ENCODE measurements at regions not wholly inside any gene's neighbourhood (a gene's known extent, or its start where the extent isn't known, plus 50 kb on each side); places are given as distances from the start of the nearest gene placed in this dataset.

GRCh38 chr1:68331117-68331865 lies 99.0 kb upstream of the WLS start:
- DNase-seq (ENCODE audit: low read depth) = peak; percentile 43

GRCh38 chr1:68330391-68330790 lies 98.1 kb upstream of the WLS start:
- no peak for DNase-seq (ENCODE audit: low read depth)

- DNase-seq (ENCODE audit: low read depth) = no peak
Observed at GRCh38 chr1:68329096-68329835, 96.9 kb upstream of the WLS start.

GRCh38 chr1:68328490-68328889 lies 96.2 kb upstream of the WLS start:
- no peak for DNase-seq (ENCODE audit: low read depth)

DNA sequence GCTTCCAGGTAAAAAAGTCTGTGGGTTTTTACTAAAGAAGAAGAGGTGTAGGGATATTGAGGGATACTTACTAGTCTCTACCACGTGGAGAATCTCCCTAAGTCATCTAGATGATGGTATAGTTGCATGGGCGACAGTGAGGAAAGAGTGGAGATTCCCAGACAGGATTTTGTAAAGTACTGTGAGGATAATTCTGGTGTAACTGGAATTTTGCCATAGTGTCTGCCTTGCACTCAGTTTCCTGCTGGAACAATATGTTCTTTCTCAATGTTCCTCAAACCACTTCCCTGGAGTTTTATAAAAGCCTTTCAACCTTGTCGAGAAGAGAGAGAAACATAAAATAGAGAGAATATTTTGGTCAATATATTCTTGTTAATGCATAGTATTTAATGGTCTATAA lies 95.1 kb upstream of the WLS start:
- DNase-seq (ENCODE audit: low read depth) = no peak

- no peak for DNase-seq (ENCODE audit: low read depth)
Observed at GRCh38 chr1:68326481-68326880, 94.2 kb upstream of the WLS start.

DNA sequence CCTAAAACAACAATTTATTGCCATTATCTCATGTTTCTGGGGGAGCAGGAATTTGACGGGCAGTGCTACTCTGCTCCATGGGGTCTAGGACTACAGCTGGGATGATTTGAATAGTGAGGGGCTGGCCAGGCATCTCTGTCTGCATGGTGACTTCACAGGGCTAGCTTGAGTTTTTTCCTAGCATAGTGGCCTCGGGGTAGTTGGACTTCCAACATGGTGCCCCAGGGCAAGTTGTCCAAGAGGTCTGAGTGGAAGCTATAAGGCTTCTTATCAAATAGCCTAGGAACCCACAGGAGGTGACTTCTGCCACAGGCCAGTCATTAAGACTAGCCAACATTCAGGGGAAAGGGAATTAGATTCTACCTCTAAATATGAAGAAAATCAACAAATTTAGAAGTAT lies 92.0 kb upstream of the WLS start:
- no peak for DNase-seq (ENCODE audit: low read depth)

DNA sequence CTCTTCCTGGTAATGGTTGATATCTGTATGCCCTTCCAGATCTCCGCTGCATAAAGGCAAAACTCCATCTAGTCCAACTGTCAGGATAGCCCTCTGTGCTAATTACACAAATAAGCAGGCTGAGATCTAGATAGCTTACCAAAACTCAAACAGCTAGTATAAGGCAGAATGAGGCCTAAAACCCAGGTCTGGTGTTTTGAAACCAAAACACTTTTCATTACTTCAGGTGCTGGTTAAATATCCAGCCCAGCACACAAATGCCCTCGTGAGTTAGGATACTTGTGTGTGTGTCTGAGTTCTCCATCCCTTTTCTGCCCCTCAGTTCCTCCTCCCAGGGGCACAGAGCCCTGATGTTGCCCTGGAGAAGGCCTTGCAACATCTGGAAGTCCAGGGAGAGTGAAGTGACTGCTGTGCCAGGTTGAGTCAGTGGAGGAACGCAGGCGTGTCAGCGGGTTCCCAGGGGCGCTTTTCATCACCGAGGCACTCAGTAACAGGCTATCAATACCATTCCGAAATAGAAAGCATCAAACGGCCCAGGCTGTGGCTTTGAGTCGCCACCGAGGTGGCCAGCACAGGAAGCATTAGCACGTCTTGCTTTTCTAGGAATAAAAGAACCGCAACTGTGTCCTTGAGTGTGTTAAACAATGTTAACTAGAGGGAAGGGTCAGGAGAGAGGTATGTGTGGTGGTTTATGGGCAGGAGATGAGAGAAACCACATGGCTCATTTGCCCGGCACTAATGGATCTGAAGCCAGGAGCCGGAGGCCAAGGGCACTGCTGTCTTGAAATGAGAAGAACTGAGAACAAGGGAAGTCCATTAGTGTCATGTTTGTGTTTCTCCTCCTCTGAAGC lies 90.7 kb upstream of the WLS start:
- DNase-seq (ENCODE audit: low read depth) = no peak

- no peak for DNase-seq (ENCODE audit: low read depth)
Observed at GRCh38 chr1:68322096-68322495, 89.8 kb upstream of the WLS start.

GRCh38 chr1:68321084-68321685 lies 88.9 kb upstream of the WLS start:
- peak; percentile 51 for DNase-seq (ENCODE audit: low read depth)

GRCh38 chr1:68320349-68320748 lies 88.0 kb upstream of the WLS start:
- DNase-seq (ENCODE audit: low read depth) = no peak

- no peak for DNase-seq (ENCODE audit: low read depth)
Observed at GRCh38 chr1:68319907-68320306, 87.6 kb upstream of the WLS start.

- no peak for DNase-seq (ENCODE audit: low read depth)
Observed at GRCh38 chr1:68317543-68317942, 85.2 kb upstream of the WLS start.

- no peak for DNase-seq (ENCODE audit: low read depth)
Observed at GRCh38 chr1:68314151-68314780, 81.9 kb upstream of the WLS start.

DNA sequence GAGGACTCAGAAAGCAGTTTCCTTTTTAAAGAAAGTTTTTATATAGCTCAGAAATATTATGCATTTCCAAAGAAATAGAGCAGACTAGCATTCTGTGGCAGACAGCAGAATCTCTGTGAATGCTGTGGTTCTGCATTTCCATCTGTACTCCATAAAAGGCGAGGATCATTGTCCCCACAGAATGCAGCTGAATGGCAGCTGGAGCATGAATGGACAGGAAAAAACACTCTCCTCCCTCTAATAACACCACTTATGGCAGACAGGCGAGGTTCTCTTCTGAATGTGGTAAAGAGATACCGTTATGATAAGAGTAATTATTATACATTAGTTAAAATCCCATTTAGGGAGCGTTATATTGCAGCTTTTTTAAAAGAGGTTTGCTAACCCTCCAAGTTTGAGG lies 81.4 kb upstream of the WLS start:
- DNase-seq (ENCODE audit: low read depth) = no peak

GRCh38 chr1:68308034-68308433 lies 75.7 kb upstream of the WLS start:
- DNase-seq (ENCODE audit: low read depth) = no peak

DNA sequence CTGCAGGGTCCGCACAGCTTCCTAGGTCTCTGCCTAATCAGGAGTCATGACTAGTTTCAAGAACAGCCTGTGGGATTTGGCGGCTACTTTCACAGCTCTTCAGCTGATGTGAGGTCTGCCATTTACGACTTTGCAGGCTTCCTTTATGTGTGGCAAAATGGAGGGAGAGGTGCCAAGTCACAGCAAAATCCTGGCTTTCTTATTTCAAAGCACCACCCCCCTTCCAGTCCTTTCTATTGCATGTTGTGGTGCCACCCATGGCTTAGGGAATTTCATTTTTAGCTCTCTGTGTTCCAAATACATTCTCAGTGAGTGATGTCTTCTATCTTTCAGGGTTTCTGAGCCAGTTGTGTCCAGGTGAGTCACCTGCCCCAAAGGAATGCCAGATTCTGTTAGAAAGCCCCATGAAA lies 75.1 kb upstream of the WLS start:
- no peak for DNase-seq (ENCODE audit: low read depth)

DNA sequence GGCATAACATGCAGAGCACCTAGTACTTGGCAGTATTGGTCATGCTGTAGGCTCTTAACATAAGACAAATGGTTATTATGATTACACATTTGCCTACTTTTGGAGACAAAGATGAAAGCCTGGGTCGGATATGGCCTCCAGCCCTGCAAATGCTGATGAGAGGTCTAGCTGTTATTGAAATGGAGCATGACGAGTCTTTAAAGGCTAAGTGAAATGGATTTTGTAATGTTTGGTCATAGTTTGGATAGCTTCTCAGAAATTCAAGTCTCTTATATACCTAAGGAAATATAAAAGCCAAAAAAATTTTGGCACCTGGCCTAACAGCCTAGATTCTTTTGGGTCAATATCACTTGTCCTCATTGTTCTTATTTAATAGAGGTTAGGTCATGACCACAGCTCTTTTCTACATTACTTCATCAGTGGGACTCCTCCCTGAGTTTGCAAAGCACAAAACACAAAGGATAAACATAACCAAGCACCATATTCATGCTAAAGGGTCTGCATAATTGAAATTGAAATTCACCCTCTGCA lies 69.2 kb upstream of the WLS start:
- DNase-seq (ENCODE audit: low read depth) = no peak

GRCh38 chr1:68294367-68295066 lies 62.2 kb upstream of the WLS start:
- DNase-seq (ENCODE audit: low read depth) = no peak

DNA sequence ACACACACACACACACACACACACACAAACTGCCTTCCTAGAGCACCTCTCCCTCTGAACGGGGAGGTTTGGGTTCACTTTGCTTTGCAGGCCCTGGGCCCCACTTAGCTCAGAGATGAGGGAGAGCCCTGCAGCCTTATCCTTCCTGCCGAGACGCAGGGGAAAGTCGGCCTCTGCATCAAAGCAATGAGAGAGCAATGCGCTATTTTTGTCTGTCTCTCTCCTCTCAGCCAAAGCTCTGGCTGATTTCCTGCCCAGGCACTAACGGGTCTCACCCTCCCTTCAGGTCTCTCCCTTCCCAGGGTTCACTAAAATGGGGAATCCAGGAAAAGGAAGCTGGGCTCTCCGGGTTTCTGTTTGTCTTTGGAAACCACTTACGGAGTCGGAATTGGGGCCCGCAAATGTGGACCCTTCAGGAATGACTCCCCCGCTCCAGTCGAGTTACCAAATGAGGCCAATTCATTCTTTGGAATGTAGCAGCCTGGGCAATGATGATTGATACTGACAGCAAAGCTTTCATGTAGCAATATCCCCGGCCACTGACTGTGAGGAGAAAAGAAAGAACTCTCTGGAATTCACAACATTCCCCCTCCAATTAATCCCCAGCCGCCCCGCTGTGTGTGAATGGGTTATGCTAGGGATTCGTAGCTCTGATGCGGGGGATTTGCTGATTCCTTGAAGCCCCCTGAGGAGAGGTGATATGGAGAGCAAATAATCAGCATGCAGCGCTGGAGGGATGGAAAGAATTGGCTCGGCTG lies 61.5 kb upstream of the WLS start:
- no peak for DNase-seq (ENCODE audit: low read depth)

Measured in fibroblast of the conjunctiva (primary cell).